ENCODE measurements at regions not wholly inside any gene's neighbourhood (a gene's known extent, or its start where the extent isn't known, plus 50 kb on each side); places are given as distances from the start of the nearest gene placed in this dataset.

GRCh38 chr21:16307256-16307655 lies 577.5 kb downstream of the USP25 start:
- Histone ChIP-seq H3K27ac (ENCODE audit: low read depth, low read length) (no peak overlapping the region), H3K4me1 (ENCODE audit: control insufficient read depth in 1 of 2, insufficient read depth in 2 of 2, low read length in 2 of 2) (no peaks in the 10 kb centered on the region), H3K4me3 (ENCODE audit: low read depth in 1 of 2, low read length in 2 of 2) (no peak overlapping the region)

GRCh38 chr21:16308269-16308668 lies 578.5 kb downstream of the USP25 start:
- Histone ChIP-seq H3K9ac (ENCODE audit: low read depth in 1 of 2, low read length in 2 of 2) (no peak overlapping the region), H3K4me3 (ENCODE audit: low read depth in 1 of 2, low read length in 2 of 2) (no peak overlapping the region), H3K36me3 (ENCODE audit: control insufficient read depth in 1 of 2, insufficient read depth in 2 of 2, low read length in 2 of 2) (no peaks in the 10 kb centered on the region), H3K9me3 (ENCODE audit: control insufficient read depth in 1 of 2, low read length in 2 of 2) (peaks cover 3 to 6% of the 10 kb centered on the region in 2 donors), H3K27ac (ENCODE audit: low read depth, low read length) (no peak overlapping the region), H3K4me1 (ENCODE audit: control insufficient read depth in 1 of 2, insufficient read depth in 2 of 2, low read length in 2 of 2) (no peaks in the 10 kb centered on the region), H3K27me3 (ENCODE audit: control insufficient read depth in 1 of 2, insufficient read depth in 2 of 2, low read length in 2 of 2) (no peaks in the 10 kb centered on the region)

More at GRCh38 chr21:16307256-16307655, 577.5 kb downstream of the USP25 start:
- peaks cover 3 to 6% of the 10 kb centered on the region in 2 donors for H3K9me3 ChIP-seq (ENCODE audit: control insufficient read depth in 1 of 2, low read length in 2 of 2)
- H3K36me3 ChIP-seq (ENCODE audit: control insufficient read depth in 1 of 2, insufficient read depth in 2 of 2, low read length in 2 of 2), result no peaks in the 10 kb centered on the region
- H3K9ac ChIP-seq (ENCODE audit: low read depth in 1 of 2, low read length in 2 of 2), result no peak overlapping the region
- H3K27me3 ChIP-seq (ENCODE audit: control insufficient read depth in 1 of 2, insufficient read depth in 2 of 2, low read length in 2 of 2), result no peaks in the 10 kb centered on the region

DNA sequence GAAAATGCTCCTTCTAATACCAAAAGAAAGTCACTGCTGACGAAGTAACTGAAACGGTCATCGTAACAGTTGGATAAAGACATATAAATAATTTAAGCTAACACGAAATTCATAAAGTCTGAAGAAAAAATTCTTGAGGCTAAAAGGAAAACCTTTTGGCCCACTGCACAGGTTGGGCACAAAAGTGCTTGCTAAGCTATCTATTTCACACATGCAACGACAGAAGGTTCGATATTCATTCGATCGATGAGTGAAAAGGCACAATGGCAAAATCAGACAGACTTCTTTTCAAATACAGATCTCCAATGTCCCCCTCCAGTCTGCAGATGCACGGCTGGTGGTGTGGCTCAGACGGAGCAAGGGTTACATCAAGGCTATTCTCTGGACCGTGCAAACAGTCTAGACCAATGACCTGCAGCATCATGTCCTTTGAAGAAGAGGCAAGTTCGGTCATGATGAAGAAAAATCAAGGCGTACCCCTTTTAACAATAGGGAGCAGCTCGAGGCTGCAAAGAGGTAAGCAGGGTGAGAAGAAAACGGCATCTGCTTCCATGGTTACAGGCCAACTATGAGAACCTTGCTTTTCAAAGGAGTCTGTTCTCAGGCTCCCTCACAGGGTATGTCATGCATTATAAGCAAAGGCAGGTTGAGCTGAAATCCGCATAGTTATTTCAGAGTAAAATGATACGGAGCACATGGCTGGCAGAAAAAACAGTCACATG lies 579.6 kb downstream of the USP25 start:
- H3K4me1 ChIP-seq (ENCODE audit: control insufficient read depth in 1 of 2, insufficient read depth in 2 of 2, low read length in 2 of 2), result no peaks in the 10 kb centered on the region
- H3K36me3 ChIP-seq (ENCODE audit: control insufficient read depth in 1 of 2, insufficient read depth in 2 of 2, low read length in 2 of 2), result no peaks in the 10 kb centered on the region
- no peak overlapping the region for H3K9ac ChIP-seq (ENCODE audit: low read depth in 1 of 2, low read length in 2 of 2)
- H3K9me3 ChIP-seq (ENCODE audit: control insufficient read depth in 1 of 2, low read length in 2 of 2), result peaks cover 3 to 6% of the 10 kb centered on the region in 2 donors
- H3K27me3 ChIP-seq (ENCODE audit: control insufficient read depth in 1 of 2, insufficient read depth in 2 of 2, low read length in 2 of 2), result no peaks in the 10 kb centered on the region
- no peak overlapping the region for H3K27ac ChIP-seq (ENCODE audit: low read depth, low read length)
- no peak overlapping the region for H3K4me3 ChIP-seq (ENCODE audit: low read depth in 1 of 2, low read length in 2 of 2)

- H3K9ac ChIP-seq (ENCODE audit: low read depth in 1 of 2, low read length in 2 of 2), result no peak overlapping the region
- no peaks in the 10 kb centered on the region for H3K4me1 ChIP-seq (ENCODE audit: control insufficient read depth in 1 of 2, insufficient read depth in 2 of 2, low read length in 2 of 2)
- H3K36me3 ChIP-seq (ENCODE audit: control insufficient read depth in 1 of 2, insufficient read depth in 2 of 2, low read length in 2 of 2), result no peaks in the 10 kb centered on the region
- no peak overlapping the region for H3K27ac ChIP-seq (ENCODE audit: low read depth, low read length)
- H3K27me3 ChIP-seq (ENCODE audit: control insufficient read depth in 1 of 2, insufficient read depth in 2 of 2, low read length in 2 of 2), result no peaks in the 10 kb centered on the region
- no peak overlapping the region for H3K4me3 ChIP-seq (ENCODE audit: low read depth in 1 of 2, low read length in 2 of 2)
- peaks cover 3 to 6% of the 10 kb centered on the region in 2 donors for H3K9me3 ChIP-seq (ENCODE audit: control insufficient read depth in 1 of 2, low read length in 2 of 2)
Observed at GRCh38 chr21:16310176-16310575, 580.4 kb downstream of the USP25 start.

DNA sequence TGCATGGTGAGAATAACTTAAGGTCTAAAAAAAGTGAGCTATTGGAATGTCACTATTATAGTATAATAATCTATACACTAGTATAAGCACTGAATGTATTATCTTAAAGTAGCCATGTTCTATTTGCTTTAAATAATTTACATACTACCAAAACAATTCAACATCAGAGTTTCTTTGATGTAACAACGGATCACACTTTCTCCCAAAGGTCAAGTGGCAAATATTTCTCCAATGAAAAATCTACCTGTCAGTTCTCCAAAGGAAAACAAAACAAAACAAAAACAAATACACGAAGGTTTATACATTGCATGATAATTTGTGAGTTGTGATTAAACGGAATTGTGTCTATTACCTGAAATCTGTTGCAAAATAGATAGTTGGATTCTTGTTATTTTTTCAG lies 581.4 kb downstream of the USP25 start:
- Histone ChIP-seq H3K27ac (ENCODE audit: low read depth, low read length) (no peak overlapping the region), H3K36me3 (ENCODE audit: control insufficient read depth in 1 of 2, insufficient read depth in 2 of 2, low read length in 2 of 2) (no peaks in the 10 kb centered on the region), H3K4me1 (ENCODE audit: control insufficient read depth in 1 of 2, insufficient read depth in 2 of 2, low read length in 2 of 2) (no peaks in the 10 kb centered on the region), H3K9me3 (ENCODE audit: control insufficient read depth in 1 of 2, low read length in 2 of 2) (peaks cover 3 to 6% of the 10 kb centered on the region in 2 donors), H3K27me3 (ENCODE audit: control insufficient read depth in 1 of 2, insufficient read depth in 2 of 2, low read length in 2 of 2) (no peaks in the 10 kb centered on the region), H3K4me3 (ENCODE audit: low read depth in 1 of 2, low read length in 2 of 2) (no peak overlapping the region), H3K9ac (ENCODE audit: low read depth in 1 of 2, low read length in 2 of 2) (no peak overlapping the region)

GRCh38 chr21:16312321-16312720 lies 582.5 kb downstream of the USP25 start:
- H3K9me3 ChIP-seq (ENCODE audit: control insufficient read depth in 1 of 2, low read length in 2 of 2), result peaks cover 3 to 6% of the 10 kb centered on the region in 2 donors
- H3K36me3 ChIP-seq (ENCODE audit: control insufficient read depth in 1 of 2, insufficient read depth in 2 of 2, low read length in 2 of 2), result no peaks in the 10 kb centered on the region
- H3K9ac ChIP-seq (ENCODE audit: low read depth in 1 of 2, low read length in 2 of 2), result no peak overlapping the region
- no peak overlapping the region for H3K4me3 ChIP-seq (ENCODE audit: low read depth in 1 of 2, low read length in 2 of 2)
- no peak overlapping the region for H3K27ac ChIP-seq (ENCODE audit: low read depth, low read length)
- H3K4me1 ChIP-seq (ENCODE audit: control insufficient read depth in 1 of 2, insufficient read depth in 2 of 2, low read length in 2 of 2), result no peaks in the 10 kb centered on the region
- H3K27me3 ChIP-seq (ENCODE audit: control insufficient read depth in 1 of 2, insufficient read depth in 2 of 2, low read length in 2 of 2), result no peaks in the 10 kb centered on the region

DNA sequence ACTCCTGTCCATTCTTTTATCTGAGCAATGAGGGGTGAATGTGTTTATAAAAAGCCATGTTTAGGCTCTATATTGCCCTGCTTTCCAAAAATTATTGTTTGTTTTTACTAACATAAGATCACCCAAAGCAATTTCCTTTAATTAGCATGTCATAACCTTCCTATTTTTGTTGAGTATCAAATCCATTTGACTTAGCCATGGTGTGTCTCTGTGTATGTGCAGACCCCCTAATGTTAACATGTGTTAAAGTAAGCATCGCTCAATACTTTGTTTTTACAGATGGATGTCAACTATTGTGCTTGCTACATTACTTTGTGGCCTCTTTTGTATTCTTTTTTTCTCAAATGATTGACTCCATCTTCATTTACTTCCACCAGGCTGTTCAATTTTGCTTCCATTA lies 585.4 kb downstream of the USP25 start:
- Histone ChIP-seq H3K27ac (ENCODE audit: low read depth, low read length) (no peak overlapping the region), H3K4me3 (ENCODE audit: low read depth in 1 of 2, low read length in 2 of 2) (no peak overlapping the region), H3K4me1 (ENCODE audit: control insufficient read depth in 1 of 2, insufficient read depth in 2 of 2, low read length in 2 of 2) (no peaks in the 10 kb centered on the region), H3K36me3 (ENCODE audit: control insufficient read depth in 1 of 2, insufficient read depth in 2 of 2, low read length in 2 of 2) (no peaks in the 10 kb centered on the region), H3K27me3 (ENCODE audit: control insufficient read depth in 1 of 2, insufficient read depth in 2 of 2, low read length in 2 of 2) (no peaks in the 10 kb centered on the region), H3K9ac (ENCODE audit: low read depth in 1 of 2, low read length in 2 of 2) (no peak overlapping the region), H3K9me3 (ENCODE audit: control insufficient read depth in 1 of 2, low read length in 2 of 2) (peaks cover 0 to 2% of the 10 kb centered on the region in 2 donors)

DNA sequence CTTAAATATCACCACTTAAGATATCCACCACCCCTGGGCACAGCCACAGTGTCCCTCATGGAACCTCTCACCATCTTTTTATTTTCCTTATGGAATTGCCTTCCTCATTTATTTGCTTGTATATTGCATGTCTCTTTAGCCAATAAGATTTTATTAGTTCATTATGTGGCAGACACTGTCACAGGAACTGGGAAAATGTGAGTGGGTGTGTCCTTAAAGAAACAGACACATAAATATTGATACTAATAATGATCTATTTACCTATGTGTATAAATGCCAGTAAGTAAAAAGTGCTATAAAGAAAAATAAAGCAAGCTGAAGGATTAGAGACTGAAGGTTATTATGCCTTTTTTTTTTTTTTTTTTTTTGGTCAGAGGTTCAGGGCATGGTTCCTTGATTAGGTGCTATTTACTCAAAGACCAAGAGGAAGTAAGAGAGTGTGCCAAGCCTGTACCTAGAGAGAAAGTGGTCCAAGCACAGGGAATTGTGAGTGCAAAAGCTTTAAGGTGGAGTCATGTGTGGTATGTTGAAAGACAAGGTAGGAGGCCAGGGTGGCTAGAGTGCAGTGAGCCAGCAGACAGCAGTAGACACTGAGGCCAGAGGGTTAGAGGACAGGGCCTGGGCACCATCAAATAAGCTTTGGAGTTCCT lies 589.0 kb downstream of the USP25 start:
- no peak overlapping the region for H3K4me3 ChIP-seq (ENCODE audit: low read depth in 1 of 2, low read length in 2 of 2)
- H3K36me3 ChIP-seq (ENCODE audit: control insufficient read depth in 1 of 2, insufficient read depth in 2 of 2, low read length in 2 of 2), result no peaks in the 10 kb centered on the region
- peaks cover 0 to 2% of the 10 kb centered on the region in 2 donors for H3K9me3 ChIP-seq (ENCODE audit: control insufficient read depth in 1 of 2, low read length in 2 of 2)
- no peak overlapping the region for H3K9ac ChIP-seq (ENCODE audit: low read depth in 1 of 2, low read length in 2 of 2)
- H3K27ac ChIP-seq (ENCODE audit: low read depth, low read length), result no peak overlapping the region
- no peaks in the 10 kb centered on the region for H3K4me1 ChIP-seq (ENCODE audit: control insufficient read depth in 1 of 2, insufficient read depth in 2 of 2, low read length in 2 of 2)
- H3K27me3 ChIP-seq (ENCODE audit: control insufficient read depth in 1 of 2, insufficient read depth in 2 of 2, low read length in 2 of 2), result no peaks in the 10 kb centered on the region

- H3K27ac ChIP-seq (ENCODE audit: low read depth, low read length), result no peak overlapping the region
- H3K36me3 ChIP-seq (ENCODE audit: control insufficient read depth in 1 of 2, insufficient read depth in 2 of 2, low read length in 2 of 2), result no peaks in the 10 kb centered on the region
- no peaks in the 10 kb centered on the region for H3K4me1 ChIP-seq (ENCODE audit: control insufficient read depth in 1 of 2, insufficient read depth in 2 of 2, low read length in 2 of 2)
- peaks cover 0 to 2% of the 10 kb centered on the region in 2 donors for H3K9me3 ChIP-seq (ENCODE audit: control insufficient read depth in 1 of 2, low read length in 2 of 2)
- no peaks in the 10 kb centered on the region for H3K27me3 ChIP-seq (ENCODE audit: control insufficient read depth in 1 of 2, insufficient read depth in 2 of 2, low read length in 2 of 2)
- no peak overlapping the region for H3K4me3 ChIP-seq (ENCODE audit: low read depth in 1 of 2, low read length in 2 of 2)
- H3K9ac ChIP-seq (ENCODE audit: low read depth in 1 of 2, low read length in 2 of 2), result no peak overlapping the region
Observed at GRCh38 chr21:16320110-16320509, 590.3 kb downstream of the USP25 start.

GRCh38 chr21:16322454-16322853 lies 592.7 kb downstream of the USP25 start:
- Histone ChIP-seq H3K36me3 (ENCODE audit: control insufficient read depth in 1 of 2, insufficient read depth in 2 of 2, low read length in 2 of 2) (no peaks in the 10 kb centered on the region), H3K27ac (ENCODE audit: low read depth, low read length) (no peak overlapping the region), H3K27me3 (ENCODE audit: control insufficient read depth in 1 of 2, insufficient read depth in 2 of 2, low read length in 2 of 2) (no peaks in the 10 kb centered on the region), H3K4me1 (ENCODE audit: control insufficient read depth in 1 of 2, insufficient read depth in 2 of 2, low read length in 2 of 2) (no peaks in the 10 kb centered on the region), H3K4me3 (ENCODE audit: low read depth in 1 of 2, low read length in 2 of 2) (no peak overlapping the region), H3K9ac (ENCODE audit: low read depth in 1 of 2, low read length in 2 of 2) (no peak overlapping the region), H3K9me3 (ENCODE audit: control insufficient read depth in 1 of 2, low read length in 2 of 2) (peaks cover 0 to 2% of the 10 kb centered on the region in 2 donors)

Data from duodenal mucosa (tissue), 2 donors.